ENCODE measurements at regions not wholly inside any gene's neighbourhood (a gene's known extent, or its start where the extent isn't known, plus 50 kb on each side); places are given as distances from the start of the nearest gene placed in this dataset.

- H2AK9ac ChIP-seq (replicated peaks; ENCODE audit: low read depth, low read length, poor library complexity) = no peak overlapping the region
- H4K5ac ChIP-seq (ENCODE audit: low read depth, low read length) = no peak overlapping the region
- no peak overlapping the region for H2BK20ac ChIP-seq (ENCODE audit: low read depth, low read length)
- H3K23ac ChIP-seq (ENCODE audit: low read depth, low read length) = no peak overlapping the region
- H3K14ac ChIP-seq (replicated peaks; ENCODE audit: low read depth, low read length) = no peak overlapping the region
- no peak overlapping the region for H3K9ac ChIP-seq (ENCODE audit: low read depth, low read length)
- intact Hi-C loops (cut with micrococcal nuclease) (no loop called here), dilution Hi-C loops (cut with HindIII; ENCODE audit: low sequenced_read_pairs, unreplicated experiment) (no loop called here), in situ Hi-C loops (cut with MboI; ENCODE audit: low sequenced_read_pairs) (no loop called here)
- peaks cover 4% of the 10 kb centered on the region for H3K9me3 ChIP-seq (ENCODE audit: control insufficient read depth, insufficient read depth, low read length)
- H3K56ac ChIP-seq (ENCODE audit: extremely low read depth, insufficient read depth, low read length) = no peak overlapping the region
- H4K91ac ChIP-seq (ENCODE audit: insufficient read depth, low read depth, low read length) = no peak overlapping the region
- no peak overlapping the region for H3K4me3 ChIP-seq (ENCODE audit: insufficient read depth, low read depth, low read length)
- no peak overlapping the region for H2BK120ac ChIP-seq (ENCODE audit: low read depth, low read length)
- no peak overlapping the region for H4K8ac ChIP-seq (ENCODE audit: low read depth in 2 of 2, low read length in 2 of 2)
- H3K18ac ChIP-seq (ENCODE audit: low read depth, low read length) = no peak overlapping the region
- no peaks in the 10 kb centered on the region for H3K9me1 ChIP-seq (ENCODE audit: insufficient read depth, low read length)
- no peak overlapping the region for H3K4me2 ChIP-seq (ENCODE audit: low read depth, low read length)
- BruUV-seq (replicated peaks) = no TSS peak
- ChIA-PET POLR2A (ENCODE audit: unreplicated experiment) (no interaction called here), CTCF (no interaction called here)
- WGBS, 2 experiments (ENCODE audit: extremely low coverage in 2 of 2, insufficient read length in 1 of 2) = 33% methylated on average over 1 of the region's 1 CpG; no CpG with 5 or more reads in 1 of the 2 experiments
- no peak overlapping the region for H2AFZ ChIP-seq (replicated peaks; ENCODE audit: low read length, poor library complexity)
- H3K4me1 ChIP-seq (ENCODE audit: control insufficient read depth, insufficient read depth, low read length) = no peaks in the 10 kb centered on the region
- H2BK15ac ChIP-seq (ENCODE audit: low read depth, low read length) = no peak overlapping the region
- H3K27ac ChIP-seq (ENCODE audit: insufficient read depth, low read length) = no peak overlapping the region
- H3K4ac ChIP-seq (ENCODE audit: low read depth, low read length) = no peak overlapping the region
- no peak for ATAC-seq (ENCODE audit: low read depth)
- TF ChIP-seq MAZ (IDR thresholded peaks at IDR 0.05; ENCODE audit: borderline replicate concordance, low read depth, low read length) (no peak), BHLHE40 (IDR thresholded peaks at IDR 0.05; ENCODE audit: low read depth, low read length) (no peak), CEBPB (IDR thresholded peaks at IDR 0.05; ENCODE audit: low read depth, low read length) (no peak), MAFK (IDR thresholded peaks at IDR 0.05; ENCODE audit: low read depth, low read length) (no peak), POLR2A (IDR thresholded peaks at IDR 0.05; ENCODE audit: low read depth, low read length) (no peak), RAD21 (IDR thresholded peaks at IDR 0.05; ENCODE audit: low read length) (no peak), MXI1 (IDR thresholded peaks at IDR 0.05; ENCODE audit: borderline replicate concordance, low read depth, low read length) (no peak), ELK1 (IDR thresholded peaks at IDR 0.05; ENCODE audit: borderline replicate concordance, low read depth, low read length) (no peak), NFE2L2 (IDR thresholded peaks at IDR 0.05; ENCODE audit: low read depth, low read length) (no peak), SMC3 (IDR thresholded peaks at IDR 0.05; ENCODE audit: low read depth, low read length) (no peak), RCOR1 (IDR thresholded peaks at IDR 0.05; ENCODE audit: insufficient replicate concordance, low read length) (no peak)
- TF ChIP-seq, protein P1, sequence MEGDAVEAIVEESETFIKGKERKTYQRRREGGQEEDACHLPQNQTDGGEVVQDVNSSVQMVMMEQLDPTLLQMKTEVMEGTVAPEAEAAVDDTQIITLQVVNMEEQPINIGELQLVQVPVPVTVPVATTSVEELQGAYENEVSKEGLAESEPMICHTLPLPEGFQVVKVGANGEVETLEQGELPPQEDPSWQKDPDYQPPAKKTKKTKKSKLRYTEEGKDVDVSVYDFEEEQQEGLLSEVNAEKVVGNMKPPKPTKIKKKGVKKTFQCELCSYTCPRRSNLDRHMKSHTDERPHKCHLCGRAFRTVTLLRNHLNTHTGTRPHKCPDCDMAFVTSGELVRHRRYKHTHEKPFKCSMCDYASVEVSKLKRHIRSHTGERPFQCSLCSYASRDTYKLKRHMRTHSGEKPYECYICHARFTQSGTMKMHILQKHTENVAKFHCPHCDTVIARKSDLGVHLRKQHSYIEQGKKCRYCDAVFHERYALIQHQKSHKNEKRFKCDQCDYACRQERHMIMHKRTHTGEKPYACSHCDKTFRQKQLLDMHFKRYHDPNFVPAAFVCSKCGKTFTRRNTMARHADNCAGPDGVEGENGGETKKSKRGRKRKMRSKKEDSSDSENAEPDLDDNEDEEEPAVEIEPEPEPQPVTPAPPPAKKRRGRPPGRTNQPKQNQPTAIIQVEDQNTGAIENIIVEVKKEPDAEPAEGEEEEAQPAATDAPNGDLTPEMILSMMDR (conservative IDR thresholded peaks at IDR 0.05; ENCODE audit: low read depth, low read length) = no peak
- H2BK5ac ChIP-seq (ENCODE audit: low read depth, low read length, poor library complexity, severe bottlenecking) = no peak overlapping the region
- no peaks in the 10 kb centered on the region for H3K79me1 ChIP-seq (ENCODE audit: low read depth in 1 of 2, low read length in 2 of 2)
- no peak overlapping the region for H2AK5ac ChIP-seq (ENCODE audit: low read depth, low read length)
- H3K36me3 ChIP-seq (ENCODE audit: control insufficient read depth, insufficient read depth, low read length) = no peaks in the 10 kb centered on the region
- H3K27me3 ChIP-seq (ENCODE audit: control insufficient read depth, insufficient read depth, low read length) = no peaks in the 10 kb centered on the region
- no peak for DNase-seq
- no peaks in the 10 kb centered on the region for H4K20me1 ChIP-seq (ENCODE audit: insufficient read depth, low read length)
Measured at GRCh38 chr7:49346195-49346899, 422.0 kb downstream of the CDC14C start.

All from IMR-90 (cell line).